Stimulated activated CD4-positive, alpha-beta T cell treated with anti-CD3 and anti-CD28 coated beads, Interleukin-4, amount 100 ng/mL, for 24 hours (primary cell): ENCODE measurements at regions not wholly inside any gene's neighbourhood (a gene's known extent, or its start where the extent isn't known, plus 50 kb on each side); places are given as distances from the start of the nearest gene placed in this dataset.

Experiments used
- DNase-seq: peaks from one replicate; pipeline ENCODE4 v3.0.0-alpha.2; 2020

DNA sequence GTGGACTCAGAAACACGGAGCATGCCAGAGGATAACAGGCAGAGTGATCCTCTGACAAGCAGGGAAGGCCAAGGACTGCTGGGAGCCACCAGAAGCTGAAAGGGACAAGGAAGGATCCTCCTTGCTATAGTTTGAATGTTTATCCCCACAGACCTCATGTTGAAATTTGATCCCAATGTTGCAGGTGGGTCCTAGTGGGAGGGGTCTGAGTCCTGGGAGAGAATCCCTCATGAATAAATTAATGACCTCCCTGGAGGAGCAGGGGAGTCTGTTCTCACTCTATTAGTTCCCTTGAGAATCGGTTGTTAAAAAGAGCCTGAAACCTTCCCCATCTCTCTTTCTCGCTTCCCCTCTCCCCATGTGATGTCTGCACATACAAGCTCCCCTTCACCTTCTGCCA, 124.4 kb downstream of the FBXO15 start:
- DNase-seq: no peak

DNA sequence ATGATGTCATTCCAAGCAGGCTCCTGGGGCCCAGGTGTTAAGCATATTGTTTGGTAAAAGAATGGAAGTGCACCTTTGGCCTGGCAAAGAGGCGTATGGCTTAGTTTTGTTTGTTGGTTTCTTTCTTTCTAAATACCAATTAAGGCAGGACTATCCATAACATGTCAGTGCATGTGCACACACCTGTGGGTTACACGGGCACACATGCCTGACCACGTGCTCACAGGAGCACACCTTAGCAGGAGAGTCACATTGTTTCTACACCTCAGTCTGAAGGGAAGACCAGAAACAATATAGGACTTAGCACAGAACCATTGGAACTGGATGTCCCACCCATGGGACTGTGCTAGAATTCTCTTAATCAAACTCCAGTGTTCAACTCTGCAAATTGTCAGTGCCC, 127.8 kb downstream of the FBXO15 start:
- DNase-seq: no peak

DNA sequence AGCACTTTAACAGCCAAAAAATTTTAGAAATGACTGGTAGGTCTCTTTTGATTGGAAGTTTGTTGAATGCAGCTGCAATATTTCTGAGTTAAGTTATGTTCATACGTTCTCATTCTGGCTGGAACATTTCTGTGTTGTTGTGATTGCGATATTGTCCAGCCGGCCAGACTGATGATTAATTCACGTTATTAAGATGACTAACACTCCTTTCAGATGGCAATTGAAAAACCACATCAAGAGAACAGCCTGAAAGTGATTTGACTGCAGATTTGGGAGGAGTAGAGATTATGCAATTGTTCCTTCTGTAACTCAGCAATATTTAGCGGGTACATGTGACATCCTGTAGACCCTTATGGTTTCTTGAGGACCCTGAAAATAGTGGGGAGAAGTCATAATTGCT, 133.7 kb downstream of the FBXO15 start:
- DNase-seq: no peak

DNA sequence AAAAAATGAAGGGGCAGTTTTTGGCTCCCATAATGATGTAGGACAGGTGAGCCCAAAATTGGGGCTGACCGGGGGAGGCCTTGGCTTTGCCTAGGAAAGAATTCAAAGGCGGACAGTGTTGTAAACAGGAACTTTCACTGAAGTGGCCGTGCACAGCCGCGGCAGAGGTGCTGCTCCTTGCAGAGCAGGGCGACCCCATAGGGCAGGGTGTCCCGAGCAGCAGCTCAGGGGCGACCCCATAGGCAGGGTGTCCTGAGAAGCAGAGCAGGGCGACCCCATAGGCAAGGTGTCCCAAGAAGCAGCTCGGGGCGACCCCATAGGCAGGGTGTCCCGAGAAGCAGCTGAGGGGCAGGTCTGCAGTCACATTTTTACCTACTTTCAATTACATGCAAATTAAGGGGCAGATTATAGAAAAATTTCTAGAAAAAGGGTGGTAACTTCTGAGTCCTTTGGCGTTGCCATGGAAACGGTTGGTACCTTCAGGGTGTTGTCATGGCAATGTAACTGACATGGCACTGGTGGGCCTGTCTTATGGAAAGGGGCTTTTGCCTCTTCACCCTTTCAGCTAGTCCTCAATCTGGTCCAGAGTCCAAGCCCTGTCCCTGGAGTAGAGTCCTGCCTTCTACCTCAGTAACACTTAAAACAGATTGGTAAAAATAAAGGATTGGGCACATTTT, 134.5 kb downstream of the FBXO15 start:
- no peak for DNase-seq

GRCh38 chr18:74006143-74006542, 141.5 kb downstream of the FBXO15 start:
- DNase-seq: no peak

- DNase-seq: no peak
Observed at GRCh38 chr18:74005320-74006109, 142.1 kb downstream of the FBXO15 start.

DNA sequence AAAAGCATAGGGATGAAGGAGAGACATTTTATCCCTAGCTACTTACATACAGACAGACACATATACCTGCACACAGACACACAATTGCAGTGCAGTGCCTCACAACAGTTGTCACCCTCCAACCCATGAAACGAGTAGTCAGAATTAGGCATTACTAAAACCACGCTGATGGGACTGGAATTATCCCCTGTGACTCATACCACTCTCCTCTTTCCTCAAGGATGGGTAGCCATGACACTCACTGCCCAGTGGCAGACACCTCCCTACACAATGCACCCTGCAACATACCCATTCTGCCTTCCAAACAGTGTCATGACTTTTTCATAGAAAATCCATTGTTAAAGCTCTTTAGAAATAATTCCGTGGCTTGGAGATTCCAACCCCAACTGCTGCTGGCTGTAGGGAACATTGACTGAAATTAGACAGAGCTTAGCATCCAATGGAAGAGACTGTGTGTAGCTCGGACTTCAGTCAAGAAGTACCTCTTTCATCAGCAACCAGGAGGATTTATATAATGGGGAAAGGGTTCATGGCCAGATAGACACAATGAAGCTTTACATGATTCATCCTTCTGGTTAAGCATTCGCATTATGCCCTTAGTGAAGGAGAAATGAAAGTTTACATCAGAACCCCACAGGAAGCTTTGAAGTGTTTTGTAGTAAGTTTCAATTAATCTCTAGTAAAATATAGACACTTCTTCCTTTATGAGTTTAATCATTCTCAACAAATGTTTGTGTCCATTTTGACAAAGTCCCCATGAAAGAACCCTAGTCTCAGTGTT, 155.2 kb downstream of the FBXO15 start:
- no peak for DNase-seq

GRCh38 chr18:73991570-73991969, 156.1 kb downstream of the FBXO15 start:
- no peak for DNase-seq

GRCh38 chr18:73990258-73990657, 157.4 kb downstream of the FBXO15 start:
- no peak for DNase-seq

- DNase-seq: no peak
Observed at GRCh38 chr18:73987247-73987980, 160.2 kb downstream of the FBXO15 start.

- no peak for DNase-seq
Observed at GRCh38 chr18:73986711-73987110, 160.9 kb downstream of the FBXO15 start.

- no peak for DNase-seq
Observed at GRCh38 chr18:73985855-73986625, 161.6 kb downstream of the FBXO15 start.

- no peak for DNase-seq
Observed at GRCh38 chr18:73983970-73984369, 163.7 kb downstream of the FBXO15 start.

DNA sequence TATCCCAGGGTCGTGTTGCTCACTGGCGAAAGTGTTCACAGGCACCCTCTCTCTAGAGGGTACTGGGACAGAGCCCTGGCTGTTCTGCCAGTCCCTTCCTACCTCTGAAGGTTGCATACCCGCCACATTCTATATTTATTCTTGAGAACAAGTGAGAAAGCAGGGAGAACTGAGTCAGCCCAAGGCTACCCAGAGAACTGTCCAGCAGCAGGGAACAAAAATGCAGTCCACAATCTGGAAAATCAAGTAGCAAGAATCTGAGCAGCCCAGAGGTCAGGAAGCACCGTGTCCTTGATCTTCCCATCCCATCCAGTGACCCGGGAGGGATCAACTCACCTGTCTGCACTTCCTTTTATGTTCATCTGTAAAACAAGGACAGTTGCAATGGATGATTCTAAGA, 164.1 kb downstream of the FBXO15 start:
- no peak for DNase-seq

DNA sequence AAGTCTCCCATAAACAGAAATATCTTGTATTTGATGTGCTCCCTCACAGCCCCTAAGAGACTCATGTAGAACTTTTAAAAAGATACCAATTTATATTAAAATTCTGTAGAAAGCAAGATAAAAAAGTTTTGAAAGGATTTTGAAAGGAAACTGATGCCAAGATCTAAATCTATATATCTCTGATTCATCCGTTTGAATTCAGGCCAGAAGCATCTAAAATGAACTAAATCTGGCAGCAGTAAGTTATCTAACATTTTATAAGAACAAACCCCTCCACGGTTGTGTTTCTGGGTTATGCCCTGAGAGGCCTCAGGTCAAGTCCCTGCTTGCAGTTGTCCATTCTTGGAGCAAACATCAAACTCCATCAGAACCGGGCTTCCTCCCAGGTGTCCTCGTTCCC, 165.8 kb downstream of the FBXO15 start:
- no peak for DNase-seq

DNA sequence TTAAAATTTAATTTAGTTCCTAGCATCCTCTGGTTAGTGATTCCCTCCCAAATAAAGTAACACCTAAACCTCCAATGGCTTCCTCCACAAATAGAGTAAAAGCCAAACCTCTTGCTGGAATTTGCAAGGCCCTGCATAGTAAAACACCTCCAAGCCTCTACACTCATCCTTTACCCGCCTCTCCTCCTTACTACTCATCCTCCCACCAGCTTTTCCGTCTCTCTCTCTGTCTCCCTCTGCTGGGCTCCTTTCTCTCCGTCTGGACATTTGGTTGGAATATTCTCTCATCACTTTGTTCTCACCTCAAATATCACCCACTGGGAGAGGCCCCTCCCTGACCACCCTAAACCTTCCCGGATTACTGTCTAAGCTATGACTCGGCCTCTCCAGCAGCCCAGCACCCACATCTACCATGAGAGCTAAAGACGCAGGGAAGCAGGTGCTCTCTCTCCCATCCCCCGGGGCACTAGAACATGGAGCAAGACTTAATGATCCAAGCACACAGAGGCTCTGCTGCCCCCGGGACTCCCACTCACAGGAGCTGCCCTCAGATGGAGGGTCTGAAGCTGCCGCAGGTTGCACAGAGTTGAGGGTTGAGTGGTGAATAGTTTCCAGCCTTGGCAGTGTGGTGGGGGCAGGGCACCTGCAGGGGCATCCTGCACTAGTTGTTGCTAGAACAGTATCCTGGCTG, 167.2 kb downstream of the FBXO15 start:
- DNase-seq: no peak

GRCh38 chr18:73979742-73980141, 167.9 kb downstream of the FBXO15 start:
- no peak for DNase-seq

DNA sequence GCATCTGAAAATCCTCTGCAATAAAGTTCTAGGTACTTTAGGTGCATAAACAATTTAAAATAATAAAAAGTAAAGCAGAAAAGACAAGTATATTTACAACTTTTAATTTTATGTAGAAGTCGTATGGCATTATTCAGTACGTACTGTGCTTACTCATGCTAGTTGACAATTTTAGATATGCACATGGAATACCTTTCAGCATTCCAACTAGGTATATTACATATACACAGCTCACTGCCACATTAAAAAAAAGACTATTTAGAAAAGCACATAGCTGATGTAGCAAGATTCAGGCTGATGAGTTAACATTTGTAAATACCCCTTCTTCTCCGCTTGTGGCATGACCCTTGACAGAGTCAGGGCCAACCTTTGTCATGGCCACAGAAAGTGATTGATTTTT, 171.2 kb downstream of the FBXO15 start:
- no peak for DNase-seq

- no peak for DNase-seq
Observed at GRCh38 chr18:73975266-73975665, 172.4 kb downstream of the FBXO15 start.

DNA sequence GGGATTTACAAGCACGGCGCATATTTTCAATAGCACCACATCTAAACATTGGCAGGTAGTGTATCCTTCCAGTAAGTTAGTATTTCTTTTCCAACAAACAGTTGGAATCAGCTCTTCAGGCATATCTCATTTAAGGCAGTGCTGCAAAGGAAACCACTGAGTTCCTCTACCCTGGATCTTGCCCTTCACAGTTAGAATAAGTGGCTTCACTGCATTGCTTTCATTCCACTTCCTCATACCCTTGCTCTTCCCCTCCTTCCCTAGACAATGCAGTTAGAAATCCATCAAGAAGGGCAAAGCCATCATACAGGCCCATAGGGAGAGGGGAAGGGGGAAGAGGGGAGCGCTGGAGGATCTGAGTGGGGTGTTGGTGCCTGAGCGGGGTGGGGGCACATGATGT, 173.7 kb downstream of the FBXO15 start:
- no peak for DNase-seq

GRCh38 chr18:73966954-73967353, 180.7 kb downstream of the FBXO15 start:
- DNase-seq: no peak

DNA sequence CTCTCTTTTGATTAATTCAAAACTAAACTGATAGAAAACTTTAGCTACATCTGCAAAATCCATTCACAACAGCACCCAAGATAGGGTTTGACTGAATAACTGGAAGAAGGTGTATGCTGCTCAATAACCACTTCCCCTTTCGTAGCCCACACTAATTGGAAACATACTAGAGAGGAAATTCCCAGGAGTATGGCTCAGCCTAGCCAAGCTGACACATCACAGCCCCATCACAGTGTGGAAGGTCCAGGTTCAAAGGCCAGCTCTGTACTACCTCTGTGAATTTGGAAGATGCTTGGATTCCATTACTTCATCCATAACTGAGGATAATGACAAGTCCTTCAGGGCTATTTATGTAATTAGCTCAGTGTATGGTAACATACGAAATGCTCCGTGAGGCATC, 185.4 kb downstream of the FBXO15 start:
- no peak for DNase-seq
